OCI-LY3 (cell line): ENCODE measurements at regions not wholly inside any gene's neighbourhood (a gene's known extent, or its start where the extent isn't known, plus 50 kb on each side); places are given as distances from the start of the nearest gene placed in this dataset.

Experiments used
- H2AFZ ChIP-seq: fragments of 200-600, 300-600 bp; shearing (Covaris generic); 2 replicates; pipeline ENCODE4 v1.6.0; 2014; ENCODE audit warnings: antibody characterized with exemption, low read depth, low read length
- H3K27ac ChIP-seq: fragments of 200-600, 300-600 bp; sonication (generic); 2 replicates; pipeline ENCODE4 v1.5.1; 2014; ENCODE audit warnings: mild to moderate bottlenecking, low read length, moderate library complexity, mixed read lengths
- H3K27me3 ChIP-seq: fragments of 200-600, 300-600 bp; sonication (generic); 2 replicates; pipeline ENCODE4 v1.6.1; 2014; ENCODE audit warnings: low read depth, low read length, mixed read lengths
- H3K36me3 ChIP-seq: fragments of 200-600, 300-600 bp; sonication (generic); replicated peaks from 2 replicates; pipeline ENCODE3; 2014; ENCODE audit warnings: low read depth, low read length, mixed read lengths
- H3K4me1 ChIP-seq: fragments of 300-600, 200-600 bp; sonication (generic); 2 replicates; pipeline ENCODE4 v1.6.1; 2014; ENCODE audit warnings: low read length, mixed read lengths
- H3K4me2 ChIP-seq: fragments of 200-600, 300-600 bp; sonication (generic); 2 replicates; pipeline ENCODE4 v1.6.1; 2014; ENCODE audit warnings: low read length, mixed read lengths
- H3K4me3 ChIP-seq: fragments of 300-600, 200-600 bp; sonication (generic); 2 replicates; pipeline ENCODE4 v1.5.1; 2014; ENCODE audit warnings: antibody characterized with exemption, mild to moderate bottlenecking, low read length, moderate library complexity
- H3K79me2 ChIP-seq: fragments of 300-600, 200-600 bp; shearing (Covaris generic); 2 replicates; pipeline ENCODE4 v1.6.1; 2014; ENCODE audit warnings: mild to moderate bottlenecking, low read length, mixed read lengths
- H3K9ac ChIP-seq: fragments of 300-600, 200-600 bp; shearing (Covaris generic); 2 replicates; pipeline ENCODE4 v1.6.0; 2014; ENCODE audit warnings: mild to moderate bottlenecking, low read length, moderate library complexity
- H3K9me3 ChIP-seq: fragments of 200-600, 300-600 bp; shearing (Covaris generic); 2 replicates; pipeline ENCODE4 v1.6.1; 2014; ENCODE audit warnings: low read length, mixed read lengths; ENCODE audit not compliant: insufficient read depth
- H4K20me1 ChIP-seq: fragments of 200-600, 300-600 bp; sonication (generic); 2 replicates; pipeline ENCODE4 v1.6.1; 2016; ENCODE audit warnings: low read length, mixed read lengths; ENCODE audit not compliant: insufficient read depth
- CTCF ChIP-seq: fragments of 200-600, 300-600 bp; sonication (generic); IDR thresholded peaks from 2 replicates; pipeline ENCODE4 v1.5.1; 2014; ENCODE audit warnings: antibody characterized with exemption, low read length, low read depth
- EZH2phosphoT487 ChIP-seq: fragments of 200-600 bp; shearing (Covaris generic); IDR thresholded peaks from 2 replicates; pipeline ENCODE4 v1.6.1; 2018; ENCODE audit warnings: antibody characterized with exemption, mixed run types, low read depth

GRCh38 chr5:68725905-68726683, 367.7 kb upstream of the SLC30A5 start:
- Histone ChIP-seq H3K27me3 (no peaks in the 10 kb centered on the region), H3K36me3 (no peaks in the 10 kb centered on the region), H3K27ac (no peak overlapping the region), H4K20me1 (no peaks in the 10 kb centered on the region), H3K9ac (no peak overlapping the region), H3K79me2 (no peaks in the 10 kb centered on the region), H3K4me2 (no peak overlapping the region), H2AFZ (no peak overlapping the region), H3K9me3 (no peaks in the 10 kb centered on the region), H3K4me1 (no peaks in the 10 kb centered on the region), H3K4me3 (no peak overlapping the region)
- TF ChIP-seq EZH2phosphoT487 = no peak
- TF ChIP-seq CTCF = no peak

GRCh38 chr5:68727931-68728330, 365.9 kb upstream of the SLC30A5 start:
- H3K36me3 ChIP-seq = no peaks in the 10 kb centered on the region
- no peak overlapping the region for H3K27ac ChIP-seq
- no peaks in the 10 kb centered on the region for H3K79me2 ChIP-seq
- no peak overlapping the region for H3K9ac ChIP-seq
- no peak for TF ChIP-seq EZH2phosphoT487
- no peak for TF ChIP-seq CTCF
- H3K27me3 ChIP-seq = no peaks in the 10 kb centered on the region
- H3K9me3 ChIP-seq = no peaks in the 10 kb centered on the region
- no peak overlapping the region for H3K4me2 ChIP-seq
- no peaks in the 10 kb centered on the region for H4K20me1 ChIP-seq
- no peak overlapping the region for H2AFZ ChIP-seq
- H3K4me1 ChIP-seq = no peaks in the 10 kb centered on the region
- no peak overlapping the region for H3K4me3 ChIP-seq

GRCh38 chr5:68729678-68730077, 364.1 kb upstream of the SLC30A5 start:
- Histone ChIP-seq H3K4me2 (no peak overlapping the region), H3K79me2 (no peaks in the 10 kb centered on the region), H3K4me1 (no peaks in the 10 kb centered on the region), H3K27me3 (no peaks in the 10 kb centered on the region), H3K9ac (no peak overlapping the region), H3K27ac (no peak overlapping the region), H2AFZ (no peak overlapping the region), H3K9me3 (no peaks in the 10 kb centered on the region), H4K20me1 (no peaks in the 10 kb centered on the region), H3K36me3 (no peaks in the 10 kb centered on the region), H3K4me3 (no peak overlapping the region)
- no peak for TF ChIP-seq EZH2phosphoT487
- TF ChIP-seq CTCF = no peak

- no peaks in the 10 kb centered on the region for H3K79me2 ChIP-seq
- H3K27me3 ChIP-seq = no peaks in the 10 kb centered on the region
- H3K4me3 ChIP-seq = no peak overlapping the region
- H3K4me2 ChIP-seq = no peak overlapping the region
- H4K20me1 ChIP-seq = no peaks in the 10 kb centered on the region
- no peak overlapping the region for H2AFZ ChIP-seq
- H3K9ac ChIP-seq = no peak overlapping the region
- no peak overlapping the region for H3K27ac ChIP-seq
- H3K36me3 ChIP-seq = no peaks in the 10 kb centered on the region
- no peaks in the 10 kb centered on the region for H3K4me1 ChIP-seq
- no peaks in the 10 kb centered on the region for H3K9me3 ChIP-seq
- no peak for TF ChIP-seq EZH2phosphoT487
- no peak for TF ChIP-seq CTCF
Observed at GRCh38 chr5:68730220-68730978, 363.4 kb upstream of the SLC30A5 start.
